Neural progenitor cell (in vitro differentiated cells): ENCODE measurements at regions not wholly inside any gene's neighbourhood (a gene's known extent, or its start where the extent isn't known, plus 50 kb on each side); places are given as distances from the start of the nearest gene placed in this dataset.

Experiments
- EZH2 ChIP-seq: fragments of 200-600 bp; sonication (generic); IDR thresholded peaks from 2 replicates; pipeline ENCODE4 v1.6.1; 2017; ENCODE audit warnings: antibody characterized with exemption, mild to moderate bottlenecking, moderate library complexity
- EZH2phosphoT487 ChIP-seq: fragments of 200-600 bp; sonication (generic); IDR thresholded peaks from 2 replicates; pipeline ENCODE4 v1.6.1; 2017; ENCODE audit warnings: antibody characterized with exemption
- TF ChIP-seq, protein P1 (sequence below): fragments of 200-600 bp; sonication (generic); IDR thresholded peaks from 2 replicates; pipeline ENCODE4 v1.5.1; 2017; ENCODE audit warnings: antibody characterized with exemption, mild to moderate bottlenecking

- TF ChIP-seq, protein P1, sequence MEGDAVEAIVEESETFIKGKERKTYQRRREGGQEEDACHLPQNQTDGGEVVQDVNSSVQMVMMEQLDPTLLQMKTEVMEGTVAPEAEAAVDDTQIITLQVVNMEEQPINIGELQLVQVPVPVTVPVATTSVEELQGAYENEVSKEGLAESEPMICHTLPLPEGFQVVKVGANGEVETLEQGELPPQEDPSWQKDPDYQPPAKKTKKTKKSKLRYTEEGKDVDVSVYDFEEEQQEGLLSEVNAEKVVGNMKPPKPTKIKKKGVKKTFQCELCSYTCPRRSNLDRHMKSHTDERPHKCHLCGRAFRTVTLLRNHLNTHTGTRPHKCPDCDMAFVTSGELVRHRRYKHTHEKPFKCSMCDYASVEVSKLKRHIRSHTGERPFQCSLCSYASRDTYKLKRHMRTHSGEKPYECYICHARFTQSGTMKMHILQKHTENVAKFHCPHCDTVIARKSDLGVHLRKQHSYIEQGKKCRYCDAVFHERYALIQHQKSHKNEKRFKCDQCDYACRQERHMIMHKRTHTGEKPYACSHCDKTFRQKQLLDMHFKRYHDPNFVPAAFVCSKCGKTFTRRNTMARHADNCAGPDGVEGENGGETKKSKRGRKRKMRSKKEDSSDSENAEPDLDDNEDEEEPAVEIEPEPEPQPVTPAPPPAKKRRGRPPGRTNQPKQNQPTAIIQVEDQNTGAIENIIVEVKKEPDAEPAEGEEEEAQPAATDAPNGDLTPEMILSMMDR: no peak
- TF ChIP-seq EZH2: no peak
- TF ChIP-seq EZH2phosphoT487: no peak
Measured at GRCh38 chr2:161046876-161047275, 113.4 kb upstream of the TANK start.
